Stimulated activated CD8-positive, alpha-beta memory T cell treated with anti-CD3 and anti-CD28 coated beads, Interleukin-4, amount 100 ng/mL, for 24 hours (primary cell): ENCODE measurements at regions not wholly inside any gene's neighbourhood (a gene's known extent, or its start where the extent isn't known, plus 50 kb on each side); places are given as distances from the start of the nearest gene placed in this dataset.
"Not testable (repeated sequence)": the region's sequence is repeated elsewhere in the genome, so short reads cannot be mapped to it uniquely, and the experiment has no call there.

ENCODE experiments used
- DNase-seq: peaks from one replicate; pipeline ENCODE4 v3.0.0-alpha.2; 2020; ENCODE audit warnings: low read depth

DNA sequence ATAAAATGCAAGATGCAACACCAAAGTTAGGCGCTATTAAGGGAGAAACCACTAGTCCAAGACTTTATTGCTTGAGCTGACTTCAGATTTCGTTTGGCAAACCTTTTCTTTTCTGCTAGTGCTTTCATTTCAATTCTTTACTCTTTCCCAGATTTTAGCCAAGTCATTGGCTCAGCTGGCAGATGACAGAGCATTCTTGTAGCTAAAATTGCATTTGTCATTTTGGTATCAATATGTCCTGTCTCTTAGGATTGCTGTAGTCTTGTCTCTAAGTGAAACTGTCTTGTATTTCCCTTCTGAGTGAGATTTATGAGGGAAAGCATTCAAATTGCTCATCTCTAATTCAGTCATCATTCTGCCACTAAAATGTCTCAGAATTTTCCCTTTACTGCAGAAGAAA lies 335.1 kb downstream of the METTL4 start:
- DNase-seq: no peak

DNA sequence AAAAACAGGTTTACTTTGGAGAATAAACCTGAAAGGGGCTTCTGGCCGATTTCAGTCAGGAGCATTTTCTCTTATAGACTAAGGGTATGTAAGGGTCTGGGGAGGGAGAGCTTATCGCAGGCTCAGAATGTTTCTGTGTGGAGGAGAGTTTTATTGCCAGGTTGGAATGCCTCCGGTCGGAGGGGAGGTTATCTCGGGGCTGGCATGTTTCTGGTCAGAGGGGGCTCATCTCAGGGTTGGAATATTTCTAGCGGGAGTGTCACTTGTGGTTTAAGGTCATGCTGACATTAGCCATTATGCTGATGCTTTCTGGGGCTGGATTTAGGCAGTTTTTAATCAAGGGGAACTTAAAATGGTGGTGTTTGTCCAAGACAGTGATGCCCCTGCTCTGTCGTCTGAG lies 333.6 kb downstream of the METTL4 start:
- DNase-seq: no peak

DNA sequence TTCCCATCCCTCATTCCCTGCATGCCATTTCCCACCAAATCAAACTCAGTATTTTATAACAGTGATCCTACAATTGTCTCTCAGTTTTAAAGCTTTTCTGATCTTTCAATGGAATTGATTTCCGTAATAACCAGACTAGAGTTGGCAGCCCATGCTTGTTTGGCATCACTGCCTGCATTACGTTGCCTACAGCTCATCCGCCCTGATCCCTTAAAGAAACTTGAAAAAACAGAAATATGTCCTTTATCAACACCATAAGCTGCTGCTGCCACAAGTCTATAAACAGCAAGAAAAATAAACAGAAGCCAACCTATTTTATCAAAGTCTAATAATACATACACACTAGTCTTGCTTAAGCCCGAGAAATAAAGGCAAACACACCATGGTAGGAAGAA lies 331.0 kb downstream of the METTL4 start:
- DNase-seq: no peak

DNA sequence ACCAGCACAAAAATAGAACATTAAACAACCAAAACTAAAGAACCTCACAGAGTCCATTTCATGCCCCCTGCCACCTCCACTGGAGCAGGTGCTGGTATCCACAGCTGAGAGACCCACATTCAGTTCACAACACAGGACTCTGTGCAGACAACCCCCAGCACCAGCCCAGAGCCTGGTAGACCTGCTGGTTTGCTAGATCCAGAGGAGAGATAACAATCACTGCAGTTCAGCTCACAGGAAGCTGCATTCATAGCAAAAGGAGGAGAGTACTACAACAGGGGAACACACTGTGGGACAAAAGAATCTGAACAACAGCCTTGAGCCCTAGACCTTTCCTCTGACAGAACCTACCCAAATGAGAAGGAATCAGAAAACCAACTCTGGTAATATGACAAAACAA lies 326.7 kb downstream of the METTL4 start:
- DNase-seq: no peak

DNA sequence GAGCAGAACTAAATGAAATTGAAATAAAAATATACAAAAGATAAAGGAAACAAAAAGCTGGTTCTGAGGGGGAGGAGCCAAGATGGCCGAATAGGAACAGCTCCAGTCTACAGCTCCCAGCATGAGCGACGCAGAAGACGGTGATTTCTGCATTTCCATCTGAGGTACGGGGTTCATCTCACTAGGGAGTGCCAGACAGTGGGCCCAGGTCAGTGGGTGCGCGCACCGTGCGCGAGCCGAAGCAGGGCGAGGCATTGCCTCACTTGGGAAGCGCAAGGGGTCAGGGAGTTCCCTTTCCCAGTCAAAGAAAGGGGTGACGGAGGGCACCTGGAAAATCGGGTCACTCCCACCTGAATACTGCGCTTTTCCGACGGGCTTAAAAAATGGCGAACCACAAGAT lies 324.2 kb downstream of the METTL4 start:
- DNase-seq: not testable (repeated sequence)

DNA sequence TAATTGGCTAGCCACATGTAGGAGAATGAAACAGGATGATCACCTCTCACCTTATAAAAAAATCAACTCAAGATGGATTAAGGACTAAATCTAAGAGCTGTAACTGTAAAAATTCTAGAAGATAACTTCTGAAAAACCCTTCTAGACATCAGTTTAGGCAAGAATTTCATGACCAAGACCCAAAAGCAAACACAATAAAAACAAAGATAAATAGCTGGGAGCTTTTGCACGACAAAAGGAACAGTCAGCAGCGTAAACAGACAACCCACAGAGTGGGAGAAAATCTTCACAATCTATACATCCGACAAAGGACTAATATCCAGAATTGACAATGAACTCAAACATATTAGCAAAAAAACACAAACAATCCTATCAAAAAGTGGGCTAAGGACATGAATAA lies 316.3 kb downstream of the METTL4 start:
- no peak for DNase-seq

DNA sequence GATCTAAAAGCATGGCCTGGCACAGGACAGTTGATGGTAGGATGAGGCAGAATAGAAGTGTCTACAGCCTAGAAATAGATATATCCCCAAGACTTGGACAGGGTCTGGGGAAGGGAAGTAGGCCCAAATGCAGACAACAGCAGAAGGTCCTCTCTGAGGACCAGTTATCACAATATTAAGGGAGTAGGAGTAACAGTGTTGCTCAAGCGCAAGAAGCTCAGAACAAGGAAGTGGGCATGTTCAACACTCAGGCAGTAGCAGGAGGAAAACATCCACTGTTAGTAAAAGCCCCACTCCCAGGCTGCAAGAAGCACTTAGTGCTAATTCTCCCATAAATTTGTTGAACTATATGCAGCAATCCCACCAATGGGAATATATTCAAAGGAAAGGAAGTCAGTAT lies 314.7 kb downstream of the METTL4 start:
- DNase-seq: no peak

DNA sequence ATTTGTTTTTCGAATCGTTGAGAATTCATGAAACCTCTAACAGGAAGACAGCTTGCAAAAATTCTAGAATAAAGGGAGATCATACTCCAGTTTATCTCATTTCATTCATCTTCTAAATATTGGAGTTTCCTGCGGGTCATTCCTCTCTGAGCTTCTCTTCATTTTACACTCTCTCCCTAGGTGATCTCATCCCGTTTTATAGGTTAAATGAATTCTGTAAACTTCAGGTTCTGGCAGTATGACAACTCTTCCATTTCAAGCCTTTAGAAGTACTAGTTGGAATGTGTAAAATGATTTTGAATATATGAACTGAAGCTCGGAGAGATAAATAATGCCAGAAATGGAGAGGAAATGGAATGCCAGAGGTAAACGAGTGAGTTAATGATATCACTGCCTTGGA lies 312.4 kb downstream of the METTL4 start:
- DNase-seq: no peak

DNA sequence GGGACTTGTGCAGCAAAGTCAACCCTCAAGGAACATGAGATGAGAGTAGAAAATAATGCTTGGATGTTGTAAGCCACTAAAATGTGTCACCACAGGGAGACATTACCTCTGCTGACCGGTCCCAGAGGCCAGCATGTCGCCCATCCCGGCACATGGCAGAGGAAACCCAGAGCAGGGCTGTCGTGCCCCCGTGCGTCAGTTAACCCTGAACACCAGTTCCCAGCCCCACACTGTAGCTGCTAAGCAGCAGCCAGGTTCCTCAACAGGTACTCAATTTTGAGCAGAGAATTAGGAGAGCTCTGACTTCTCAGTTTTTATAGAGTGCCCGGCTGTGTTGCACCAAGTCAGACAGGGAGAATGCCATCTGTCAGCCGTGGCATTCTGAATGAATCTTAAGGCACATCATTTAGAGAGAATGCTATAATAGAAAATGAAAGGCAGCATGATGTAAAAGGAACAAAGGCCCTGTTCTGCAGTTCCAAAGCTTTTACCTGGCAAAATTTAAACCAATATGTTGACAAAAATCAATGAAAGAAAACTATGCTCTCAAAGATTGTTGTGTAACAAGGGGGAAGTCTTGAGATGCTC lies 307.9 kb downstream of the METTL4 start:
- no peak for DNase-seq

DNA sequence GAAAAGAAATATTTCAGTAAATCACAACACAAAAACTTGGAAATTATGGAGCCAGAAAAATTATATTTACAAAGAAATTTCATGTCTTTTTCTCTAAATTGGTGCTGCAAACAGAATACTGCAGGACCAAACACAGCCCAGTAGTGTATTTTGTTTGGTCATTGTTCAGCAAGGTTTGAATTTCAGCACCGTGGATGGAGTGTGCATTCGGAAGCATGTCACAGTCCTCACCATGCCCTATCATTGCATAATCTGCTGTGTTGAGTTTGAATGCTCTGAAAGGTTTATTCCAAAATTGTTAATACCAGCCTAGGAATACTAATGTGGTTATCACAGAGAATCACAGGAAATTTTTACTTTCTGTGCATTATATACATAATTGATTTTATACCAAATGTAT lies 296.7 kb downstream of the METTL4 start:
- no peak for DNase-seq

DNA sequence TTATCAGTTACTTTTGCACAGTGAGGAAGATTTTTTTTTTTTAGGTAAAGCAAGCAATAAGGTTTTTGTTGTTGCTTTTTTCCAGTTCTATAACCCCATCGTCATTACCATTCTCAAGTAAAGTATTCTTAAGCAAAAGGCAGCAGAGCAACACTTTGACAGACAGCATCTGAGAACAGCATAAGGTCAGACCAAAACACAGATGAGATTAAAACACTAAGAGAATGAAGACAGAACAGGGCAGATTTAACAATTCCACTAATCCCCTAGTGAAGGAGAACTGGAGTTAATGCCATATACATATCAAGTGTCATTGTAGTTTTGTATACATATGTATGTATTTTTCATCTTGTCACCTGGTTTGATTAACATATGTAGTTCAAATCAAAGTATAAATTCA lies 290.2 kb downstream of the METTL4 start:
- no peak for DNase-seq

DNA sequence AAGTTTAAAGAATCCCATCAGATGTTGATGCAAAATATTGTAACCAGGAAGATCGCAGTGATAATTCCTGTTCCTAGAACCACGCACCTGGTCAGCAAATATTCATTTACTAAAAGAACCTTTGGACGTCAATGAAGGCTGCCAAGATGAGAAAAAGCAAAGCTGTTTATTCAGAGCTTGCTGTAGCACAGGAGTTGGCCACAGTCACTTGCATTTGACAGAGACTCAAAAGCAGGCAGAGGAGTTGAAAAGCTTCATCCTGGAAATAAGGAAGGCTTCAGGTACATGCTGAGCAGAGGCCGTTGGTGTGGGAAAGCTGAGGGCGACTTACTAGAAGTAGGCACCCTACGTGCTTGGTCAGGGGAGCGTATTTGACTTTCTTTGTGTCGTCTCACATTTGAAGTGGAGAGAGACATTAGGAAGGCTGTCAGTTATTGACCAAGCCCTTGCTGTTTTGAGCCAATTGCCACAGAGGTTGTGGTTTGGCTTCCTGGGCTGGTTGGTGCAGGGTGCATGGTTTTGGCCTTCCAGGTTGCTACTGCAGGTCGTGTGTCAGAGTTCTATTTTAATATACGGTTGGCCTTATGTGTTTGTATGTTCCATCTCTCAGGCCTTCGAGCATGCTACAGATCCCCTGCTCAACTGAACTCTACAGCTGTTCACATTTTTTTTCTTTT lies 289.6 kb downstream of the METTL4 start:
- DNase-seq: no peak

DNA sequence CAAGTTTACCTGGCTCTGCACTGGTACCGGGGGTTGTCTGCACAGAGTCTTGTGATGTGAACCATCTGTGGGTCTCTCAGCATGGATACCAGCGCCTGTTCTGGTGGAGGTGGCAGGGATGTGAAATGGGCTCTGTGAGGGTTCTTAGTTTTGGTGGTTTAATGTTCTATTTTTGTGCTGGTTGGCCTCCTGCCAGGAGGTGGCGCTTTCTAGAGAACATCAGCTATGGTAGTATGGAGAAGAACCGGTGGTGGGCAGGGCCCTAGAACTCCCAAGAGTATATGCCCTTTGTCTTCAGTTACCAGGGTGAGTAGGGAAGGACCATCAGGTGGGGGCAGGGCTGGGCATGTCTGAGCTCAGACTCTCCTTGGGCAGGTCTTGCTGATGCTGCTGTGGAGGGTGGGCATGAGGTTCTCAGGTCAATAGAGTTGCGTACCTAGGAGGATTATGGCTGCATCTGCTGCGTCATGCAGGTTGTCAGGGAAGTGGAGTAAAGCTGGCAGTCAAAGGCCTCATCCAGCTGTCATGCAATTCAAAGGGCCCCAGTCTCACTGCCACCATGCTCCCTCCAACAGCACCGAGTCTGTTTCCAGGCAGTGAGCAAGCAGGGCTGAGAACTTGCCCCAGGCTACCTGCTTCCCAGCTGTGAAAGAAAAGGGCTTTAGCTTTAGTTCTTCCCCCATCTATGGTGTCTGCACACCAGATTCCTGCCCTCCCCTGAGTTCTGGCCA lies 278.0 kb downstream of the METTL4 start:
- no peak for DNase-seq

DNA sequence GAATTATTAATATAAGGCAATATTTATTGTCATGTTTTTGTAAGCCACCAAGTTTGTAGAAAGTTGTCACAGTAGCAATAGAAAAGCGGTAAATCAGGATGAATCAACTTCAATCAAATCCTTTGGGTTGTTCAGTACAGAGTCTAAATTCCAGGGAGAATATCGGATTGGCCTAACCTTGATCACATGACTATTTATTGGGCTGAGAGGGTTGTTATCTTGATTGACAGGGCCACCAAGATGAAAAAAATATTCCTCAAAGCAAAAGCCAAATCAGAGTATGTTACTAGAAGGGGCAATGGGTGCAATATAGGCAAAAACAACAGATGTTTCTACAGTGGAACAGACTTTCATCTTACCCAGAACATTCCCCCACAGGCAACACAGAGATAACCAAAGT lies 270.0 kb downstream of the METTL4 start:
- no peak for DNase-seq

DNA sequence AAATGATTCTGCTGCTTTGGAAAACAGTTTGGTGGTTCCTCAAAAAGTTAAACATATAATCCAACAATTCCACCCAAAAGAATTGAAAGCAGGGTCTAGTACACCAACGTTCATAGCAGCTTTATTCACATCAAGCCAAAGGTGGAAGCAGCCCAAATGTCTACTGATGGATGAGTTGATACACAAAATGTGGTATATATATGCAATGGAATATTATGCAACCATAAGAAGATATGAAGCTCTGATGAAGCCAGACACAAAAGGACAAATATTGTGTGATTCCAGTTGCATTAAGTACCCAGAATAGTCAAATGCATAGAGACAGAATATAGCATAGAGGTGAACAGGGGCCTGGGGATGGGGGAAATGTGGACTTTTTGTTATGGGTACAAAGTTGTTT lies 269.3 kb downstream of the METTL4 start:
- no peak for DNase-seq

DNA sequence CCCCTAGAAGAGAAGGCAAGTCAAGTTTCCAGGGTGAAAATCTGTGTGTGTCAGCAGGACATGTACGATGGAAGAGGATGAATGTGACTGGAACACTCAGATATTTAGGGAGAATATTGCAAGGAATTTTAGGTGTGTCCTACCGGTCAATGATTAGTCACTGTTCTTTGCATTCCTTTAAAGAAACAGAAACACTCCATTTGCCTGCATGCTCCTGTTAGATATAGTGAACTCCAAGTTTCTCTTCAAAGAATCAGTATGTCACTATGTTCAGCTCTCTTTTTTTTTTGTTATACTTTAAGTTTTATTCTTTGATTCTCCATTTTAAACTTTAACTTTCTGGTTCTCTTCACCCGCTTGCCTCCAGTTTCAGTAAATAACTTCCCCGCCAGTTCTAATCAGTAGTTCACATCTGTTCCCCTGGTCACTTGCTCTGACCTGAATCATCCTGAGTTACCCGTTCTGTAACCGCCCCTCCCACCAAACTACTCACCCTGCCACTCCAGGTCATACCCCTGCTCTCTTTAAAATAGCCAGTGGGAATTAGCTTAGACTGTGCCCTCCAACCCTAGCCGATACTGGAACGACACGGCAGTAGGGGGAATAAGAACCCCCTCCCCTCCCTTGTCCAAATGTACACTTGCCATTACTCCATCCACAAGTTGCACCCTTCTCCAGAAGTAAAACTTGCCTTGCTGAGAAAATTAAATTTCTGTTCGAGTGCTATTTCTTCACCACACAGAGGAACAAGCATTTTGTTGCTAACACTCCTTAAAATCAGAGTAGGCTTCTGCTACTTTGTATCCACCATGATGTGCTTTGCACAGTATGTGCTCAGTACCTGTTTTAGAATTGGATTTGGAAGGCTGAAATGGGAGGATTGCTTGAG lies 268.4 kb downstream of the METTL4 start:
- DNase-seq: no peak

DNA sequence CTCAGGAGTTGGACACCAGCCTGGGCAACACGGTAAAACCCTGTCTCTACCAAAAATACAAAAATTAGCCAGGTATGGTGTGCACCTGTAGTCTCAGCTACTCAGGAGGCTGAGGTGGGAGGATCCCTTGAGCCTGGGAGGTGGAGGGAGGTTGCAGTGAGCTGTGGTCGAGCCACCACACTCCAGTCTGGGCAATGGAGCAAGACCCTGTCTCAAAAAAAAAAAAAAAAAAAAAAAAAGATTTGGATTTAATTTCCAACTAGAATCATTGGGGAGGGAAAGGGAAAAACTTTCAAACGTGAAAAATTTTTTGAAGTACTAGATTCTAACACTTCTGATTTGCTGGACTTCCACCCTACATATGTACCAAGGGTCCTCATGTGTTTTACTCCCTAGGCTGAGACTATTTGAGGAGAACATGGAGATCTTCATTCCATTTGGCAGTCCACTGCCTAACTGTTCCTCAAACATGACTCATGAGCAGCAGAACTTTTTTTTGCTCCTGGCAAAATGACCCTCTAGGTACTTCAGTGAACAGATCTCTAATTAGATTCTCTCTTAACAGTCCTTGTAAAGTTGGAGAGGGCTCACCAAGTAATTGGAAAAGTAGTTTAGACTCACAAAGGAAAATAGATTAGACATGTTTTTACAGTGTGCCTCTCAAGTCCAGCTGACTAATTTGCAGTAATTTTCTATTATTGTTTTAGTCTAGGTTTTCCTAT lies 267.6 kb downstream of the METTL4 start:
- DNase-seq: no peak

DNA sequence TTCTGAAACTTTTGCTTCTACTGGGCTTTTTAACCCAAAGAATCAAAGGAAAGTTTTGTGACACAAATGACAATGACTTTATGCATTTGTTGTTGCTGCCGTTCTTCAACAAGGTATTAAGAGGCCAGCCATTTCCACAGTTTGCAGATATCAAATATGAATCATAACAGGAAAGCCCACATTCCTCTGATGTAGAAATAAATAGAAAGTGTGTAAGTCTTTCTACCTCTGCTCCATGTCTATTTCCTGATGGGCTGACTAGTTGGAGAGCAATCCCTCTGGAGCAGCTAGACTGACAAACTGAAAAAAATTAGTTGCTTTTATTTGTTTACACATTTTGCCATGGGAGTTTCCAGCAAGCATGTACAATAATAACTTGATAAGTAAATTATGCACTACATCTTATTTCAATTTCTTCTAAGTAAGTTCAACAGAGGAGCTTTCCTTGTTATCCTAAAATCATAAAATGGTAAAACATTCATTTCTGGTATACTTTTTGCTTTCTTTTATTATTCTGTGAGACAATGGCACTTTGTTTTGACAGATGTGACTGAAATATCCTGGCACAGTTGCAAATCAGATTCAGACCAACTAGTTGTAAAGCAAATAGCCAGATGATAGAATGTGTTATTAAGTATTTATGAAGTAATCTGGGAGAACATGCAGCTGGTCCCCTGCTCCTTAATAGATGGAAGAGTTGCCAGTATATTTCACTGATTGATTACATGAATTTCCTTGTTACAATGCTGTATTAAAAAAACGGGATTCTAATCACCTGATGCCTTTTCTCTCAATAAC lies 266.7 kb downstream of the METTL4 start:
- no peak for DNase-seq

DNA sequence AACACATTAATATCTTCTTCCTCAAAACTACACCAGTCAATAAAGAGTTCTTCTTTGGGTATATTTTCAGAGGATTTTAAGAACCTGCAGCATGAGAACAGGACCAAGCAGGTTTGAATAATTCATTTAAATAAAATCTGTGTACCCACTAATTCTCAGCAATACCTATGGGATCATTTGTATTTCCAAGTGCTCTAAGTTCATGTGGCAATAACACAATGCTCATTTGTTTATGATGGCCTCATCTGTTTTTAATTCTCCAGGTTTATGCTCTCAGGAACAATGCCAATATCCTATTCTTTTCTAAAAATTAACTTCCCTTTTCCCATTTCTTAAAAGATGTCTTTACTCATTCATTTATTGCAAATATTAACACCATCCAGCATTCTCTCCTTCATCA lies 264.7 kb downstream of the METTL4 start:
- no peak for DNase-seq

DNA sequence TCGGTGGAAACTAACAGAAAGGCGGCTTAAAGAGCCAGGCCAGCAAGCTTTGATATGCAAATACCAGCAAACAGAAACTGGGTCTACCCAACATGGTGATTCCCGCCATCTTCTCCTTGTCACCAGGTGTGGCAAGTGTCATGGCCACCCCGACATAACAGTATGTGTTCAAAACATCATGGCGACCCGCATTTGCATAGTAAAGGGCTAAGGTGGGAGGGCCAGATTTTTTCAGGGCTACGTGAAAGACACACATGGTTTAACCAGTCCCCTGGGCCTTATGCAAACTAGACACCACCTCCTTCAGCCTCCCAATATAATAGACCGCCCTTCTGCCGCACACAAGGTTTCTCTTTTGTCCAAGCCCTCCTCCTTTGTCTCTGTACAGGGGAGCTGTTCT lies 260.4 kb downstream of the METTL4 start:
- DNase-seq: no peak

DNA sequence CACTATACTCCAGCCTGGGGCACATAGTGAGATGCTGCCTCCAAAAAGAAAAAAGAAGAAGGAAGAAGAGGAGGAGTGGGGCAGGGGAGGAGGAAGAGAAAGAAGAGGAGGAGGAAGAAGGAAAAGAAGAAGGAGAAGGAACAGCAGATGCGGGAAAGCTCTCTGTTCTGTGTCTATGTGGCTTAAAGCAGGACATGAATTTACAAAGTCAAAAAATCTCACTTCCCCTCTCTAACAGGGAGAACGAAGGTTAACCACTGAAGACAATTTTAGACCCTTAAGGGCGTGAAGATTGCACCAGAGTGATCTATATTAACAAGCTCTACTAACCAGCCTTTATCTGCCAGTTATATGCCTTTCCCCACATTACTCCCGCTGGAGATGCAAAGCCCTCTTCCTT lies 258.9 kb downstream of the METTL4 start:
- DNase-seq: no peak
